HL-60 (cell line): ENCODE measurements at regions not wholly inside any gene's neighbourhood (a gene's known extent, or its start where the extent isn't known, plus 50 kb on each side); places are given as distances from the start of the nearest gene placed in this dataset.

Experiments
- DNase-seq, 2 experiments: peaks; one replicate each; pipeline ENCODE4 v3.0.0-alpha.2; 2010 to 2020; ENCODE audit warnings: low read depth in 1 of 2, low spot score in 1 of 2
- H3K27ac ChIP-seq: fragments of 250-450 bp; sonication (Bioruptor Pico); replicated peaks from 2 replicates; pipeline ENCODE4 v1.5.1; 2020; ENCODE audit warnings: mild to moderate bottlenecking, moderate library complexity
- H3K27me3 ChIP-seq: fragments of 250-450 bp; sonication (Bioruptor Pico); 2 replicates; pipeline ENCODE4 v1.5.1; 2021; ENCODE audit warnings: mild to moderate bottlenecking, moderate library complexity; ENCODE audit not compliant: insufficient read depth, poor library complexity, severe bottlenecking
- H3K4me3 ChIP-seq: replicated peaks from 2 replicates; pipeline ENCODE4 v1.5.1; 2011; ENCODE audit warnings: mild to moderate bottlenecking, control low read depth, low read length; ENCODE audit not compliant: insufficient read depth
- GABPA ChIP-seq: IDR thresholded peaks from 2 replicates; pipeline ENCODE4 v1.6.1; 2012; ENCODE audit warnings: low read depth
- POLR2AphosphoS5 ChIP-seq: IDR thresholded peaks from 2 replicates; pipeline ENCODE4 v1.6.1; 2012; ENCODE audit warnings: low read depth
- SPI1 ChIP-seq: IDR thresholded peaks from 2 replicates; pipeline ENCODE4 v1.6.1; 2012; ENCODE audit warnings: low read depth, mild to moderate bottlenecking, borderline replicate concordance
- TF ChIP-seq, protein P1 (sequence below): IDR thresholded peaks from 2 replicates; pipeline ENCODE4 v1.6.1; 2012; ENCODE audit warnings: low read depth; ENCODE audit not compliant: insufficient replicate concordance
- TF ChIP-seq, protein P2 (sequence below): IDR thresholded peaks from one replicate; pipeline ENCODE4 v1.5.1; 2011; ENCODE audit warnings: low read length, control low read depth, inconsistent platforms; ENCODE audit not compliant: insufficient read depth

DNA sequence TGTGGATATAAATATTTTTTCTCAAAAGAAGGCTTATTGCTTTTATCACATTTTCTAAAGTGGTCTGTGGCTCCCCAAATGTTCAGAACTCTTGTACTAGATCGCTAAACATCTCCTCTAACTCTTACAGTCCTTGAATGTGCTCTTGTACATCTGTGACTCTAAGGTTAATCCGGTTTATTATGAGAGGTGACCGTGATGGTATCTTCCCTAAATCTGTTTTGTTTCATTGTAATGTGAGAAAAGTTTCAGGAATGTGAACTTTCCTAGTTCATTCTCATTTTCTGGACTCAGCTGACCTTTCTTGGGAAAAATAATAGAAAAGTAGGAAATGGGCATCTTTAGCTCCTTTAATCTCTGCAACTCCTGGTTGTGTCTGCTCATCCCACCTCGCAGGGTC is 94.5 kb upstream of the CD180 start:
- Histone ChIP-seq H3K27ac (no peak overlapping the region), H3K4me3 (no peak overlapping the region), H3K27me3 (no peaks in the 10 kb centered on the region)
- DNase-seq = no peak
- TF ChIP-seq, protein P1, sequence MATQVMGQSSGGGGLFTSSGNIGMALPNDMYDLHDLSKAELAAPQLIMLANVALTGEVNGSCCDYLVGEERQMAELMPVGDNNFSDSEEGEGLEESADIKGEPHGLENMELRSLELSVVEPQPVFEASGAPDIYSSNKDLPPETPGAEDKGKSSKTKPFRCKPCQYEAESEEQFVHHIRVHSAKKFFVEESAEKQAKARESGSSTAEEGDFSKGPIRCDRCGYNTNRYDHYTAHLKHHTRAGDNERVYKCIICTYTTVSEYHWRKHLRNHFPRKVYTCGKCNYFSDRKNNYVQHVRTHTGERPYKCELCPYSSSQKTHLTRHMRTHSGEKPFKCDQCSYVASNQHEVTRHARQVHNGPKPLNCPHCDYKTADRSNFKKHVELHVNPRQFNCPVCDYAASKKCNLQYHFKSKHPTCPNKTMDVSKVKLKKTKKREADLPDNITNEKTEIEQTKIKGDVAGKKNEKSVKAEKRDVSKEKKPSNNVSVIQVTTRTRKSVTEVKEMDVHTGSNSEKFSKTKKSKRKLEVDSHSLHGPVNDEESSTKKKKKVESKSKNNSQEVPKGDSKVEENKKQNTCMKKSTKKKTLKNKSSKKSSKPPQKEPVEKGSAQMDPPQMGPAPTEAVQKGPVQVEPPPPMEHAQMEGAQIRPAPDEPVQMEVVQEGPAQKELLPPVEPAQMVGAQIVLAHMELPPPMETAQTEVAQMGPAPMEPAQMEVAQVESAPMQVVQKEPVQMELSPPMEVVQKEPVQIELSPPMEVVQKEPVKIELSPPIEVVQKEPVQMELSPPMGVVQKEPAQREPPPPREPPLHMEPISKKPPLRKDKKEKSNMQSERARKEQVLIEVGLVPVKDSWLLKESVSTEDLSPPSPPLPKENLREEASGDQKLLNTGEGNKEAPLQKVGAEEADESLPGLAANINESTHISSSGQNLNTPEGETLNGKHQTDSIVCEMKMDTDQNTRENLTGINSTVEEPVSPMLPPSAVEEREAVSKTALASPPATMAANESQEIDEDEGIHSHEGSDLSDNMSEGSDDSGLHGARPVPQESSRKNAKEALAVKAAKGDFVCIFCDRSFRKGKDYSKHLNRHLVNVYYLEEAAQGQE = no peak
- TF ChIP-seq, protein P2, sequence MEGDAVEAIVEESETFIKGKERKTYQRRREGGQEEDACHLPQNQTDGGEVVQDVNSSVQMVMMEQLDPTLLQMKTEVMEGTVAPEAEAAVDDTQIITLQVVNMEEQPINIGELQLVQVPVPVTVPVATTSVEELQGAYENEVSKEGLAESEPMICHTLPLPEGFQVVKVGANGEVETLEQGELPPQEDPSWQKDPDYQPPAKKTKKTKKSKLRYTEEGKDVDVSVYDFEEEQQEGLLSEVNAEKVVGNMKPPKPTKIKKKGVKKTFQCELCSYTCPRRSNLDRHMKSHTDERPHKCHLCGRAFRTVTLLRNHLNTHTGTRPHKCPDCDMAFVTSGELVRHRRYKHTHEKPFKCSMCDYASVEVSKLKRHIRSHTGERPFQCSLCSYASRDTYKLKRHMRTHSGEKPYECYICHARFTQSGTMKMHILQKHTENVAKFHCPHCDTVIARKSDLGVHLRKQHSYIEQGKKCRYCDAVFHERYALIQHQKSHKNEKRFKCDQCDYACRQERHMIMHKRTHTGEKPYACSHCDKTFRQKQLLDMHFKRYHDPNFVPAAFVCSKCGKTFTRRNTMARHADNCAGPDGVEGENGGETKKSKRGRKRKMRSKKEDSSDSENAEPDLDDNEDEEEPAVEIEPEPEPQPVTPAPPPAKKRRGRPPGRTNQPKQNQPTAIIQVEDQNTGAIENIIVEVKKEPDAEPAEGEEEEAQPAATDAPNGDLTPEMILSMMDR = no peak
- no peak for TF ChIP-seq SPI1

GRCh38 chr5:67290655-67291054 is 94.1 kb upstream of the CD180 start:
- no peak for DNase-seq

GRCh38 chr5:67289763-67290521 is 93.3 kb upstream of the CD180 start:
- H3K27ac ChIP-seq = no peak overlapping the region
- TF ChIP-seq, protein P1 = no peak
- no peak for TF ChIP-seq SPI1
- TF ChIP-seq GABPA = no peak
- H3K27me3 ChIP-seq = no peaks in the 10 kb centered on the region
- DNase-seq = no peak
- H3K4me3 ChIP-seq = no peak overlapping the region

More at GRCh38 chr5:67290655-67291054, 94.1 kb upstream of the CD180 start:
- H3K27me3 ChIP-seq = no peaks in the 10 kb centered on the region
- no peak overlapping the region for H3K27ac ChIP-seq
- TF ChIP-seq, protein P1 = no peak
- no peak for TF ChIP-seq POLR2AphosphoS5
- TF ChIP-seq SPI1 = no peak
- TF ChIP-seq, protein P2 = no peak
- TF ChIP-seq GABPA = no peak
- H3K4me3 ChIP-seq = no peak overlapping the region
